Fibroblast of villous mesenchyme (primary cell): ENCODE measurements at regions not wholly inside any gene's neighbourhood (a gene's known extent, or its start where the extent isn't known, plus 50 kb on each side); places are given as distances from the start of the nearest gene placed in this dataset.
A peak's percentile ranks its signal among the peaks of the same experiment; 100 is the strongest.

ENCODE experiments used
- DNase-seq: peaks from one replicate; pipeline ENCODE4 v3.0.0-alpha.2; 2010; ENCODE audit warnings: low read depth
- H3K4me3 ChIP-seq: 2 replicates; pipeline ENCODE4 v1.5.1; 2011; ENCODE audit warnings: low read depth, mild to moderate bottlenecking, low read length
- TF ChIP-seq, protein P1 (sequence below): IDR thresholded peaks from 2 replicates; pipeline ENCODE4 v1.5.1; 2012; ENCODE audit warnings: low read depth, mild to moderate bottlenecking, low read length; ENCODE audit not compliant: insufficient read depth

DNA sequence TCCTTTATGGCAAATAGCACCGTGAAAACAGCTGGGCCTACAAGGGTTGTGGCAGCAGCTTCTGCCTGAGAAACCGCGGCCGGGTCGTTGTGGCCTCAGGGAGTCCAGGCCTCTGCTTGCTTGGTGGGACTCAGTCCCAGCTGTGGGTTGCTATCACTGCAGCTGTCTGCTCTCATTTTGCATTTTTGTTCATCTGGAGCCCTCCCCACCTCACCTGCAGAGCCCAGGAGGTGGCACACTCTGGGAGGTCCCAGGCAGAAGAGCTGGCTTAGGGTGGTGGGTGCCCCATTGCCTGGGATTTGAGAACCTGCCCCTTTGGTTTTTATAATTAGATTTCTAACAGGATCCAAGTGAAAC, 138.4 kb downstream of the GADD45G start:
- no peak for DNase-seq
- H3K4me3 ChIP-seq: no peak overlapping the region
- TF ChIP-seq, protein P1, sequence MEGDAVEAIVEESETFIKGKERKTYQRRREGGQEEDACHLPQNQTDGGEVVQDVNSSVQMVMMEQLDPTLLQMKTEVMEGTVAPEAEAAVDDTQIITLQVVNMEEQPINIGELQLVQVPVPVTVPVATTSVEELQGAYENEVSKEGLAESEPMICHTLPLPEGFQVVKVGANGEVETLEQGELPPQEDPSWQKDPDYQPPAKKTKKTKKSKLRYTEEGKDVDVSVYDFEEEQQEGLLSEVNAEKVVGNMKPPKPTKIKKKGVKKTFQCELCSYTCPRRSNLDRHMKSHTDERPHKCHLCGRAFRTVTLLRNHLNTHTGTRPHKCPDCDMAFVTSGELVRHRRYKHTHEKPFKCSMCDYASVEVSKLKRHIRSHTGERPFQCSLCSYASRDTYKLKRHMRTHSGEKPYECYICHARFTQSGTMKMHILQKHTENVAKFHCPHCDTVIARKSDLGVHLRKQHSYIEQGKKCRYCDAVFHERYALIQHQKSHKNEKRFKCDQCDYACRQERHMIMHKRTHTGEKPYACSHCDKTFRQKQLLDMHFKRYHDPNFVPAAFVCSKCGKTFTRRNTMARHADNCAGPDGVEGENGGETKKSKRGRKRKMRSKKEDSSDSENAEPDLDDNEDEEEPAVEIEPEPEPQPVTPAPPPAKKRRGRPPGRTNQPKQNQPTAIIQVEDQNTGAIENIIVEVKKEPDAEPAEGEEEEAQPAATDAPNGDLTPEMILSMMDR: no peak

DNA sequence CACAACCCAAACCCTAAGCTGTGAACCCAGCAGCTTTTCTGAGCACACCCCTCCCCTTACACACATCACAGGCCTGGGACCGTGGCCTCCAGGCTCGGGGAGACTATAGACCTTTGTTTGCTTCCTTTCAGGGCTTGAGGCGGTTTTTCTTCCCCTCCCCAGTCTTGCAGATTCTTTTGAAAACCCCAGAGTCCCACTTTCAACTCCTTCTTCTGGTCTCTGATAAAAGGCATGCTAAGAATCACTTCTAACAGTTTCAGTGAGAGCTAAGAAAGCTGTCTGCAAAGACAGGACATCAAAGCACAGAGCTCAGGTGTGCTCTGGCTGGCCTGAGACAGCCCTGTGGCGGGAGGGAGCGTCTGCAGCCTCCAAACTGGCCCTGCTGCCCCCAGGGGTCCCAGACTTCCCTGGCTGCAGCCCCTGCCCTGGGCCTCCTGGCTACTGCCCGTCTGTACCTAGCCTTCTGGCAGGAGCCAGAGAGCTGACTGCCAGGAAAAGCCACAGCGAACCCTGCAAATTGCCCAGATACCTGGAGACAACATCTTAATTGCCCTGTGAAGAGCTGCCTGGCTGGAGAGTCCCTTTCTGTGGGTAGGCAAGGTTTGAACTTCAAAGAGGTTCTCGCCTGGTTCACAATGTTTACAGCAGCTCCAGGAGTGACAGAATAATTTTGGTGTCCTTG, 138.9 kb downstream of the GADD45G start:
- H3K4me3 ChIP-seq: no peak overlapping the region
- TF ChIP-seq, protein P1: no peak
- no peak for DNase-seq

DNA sequence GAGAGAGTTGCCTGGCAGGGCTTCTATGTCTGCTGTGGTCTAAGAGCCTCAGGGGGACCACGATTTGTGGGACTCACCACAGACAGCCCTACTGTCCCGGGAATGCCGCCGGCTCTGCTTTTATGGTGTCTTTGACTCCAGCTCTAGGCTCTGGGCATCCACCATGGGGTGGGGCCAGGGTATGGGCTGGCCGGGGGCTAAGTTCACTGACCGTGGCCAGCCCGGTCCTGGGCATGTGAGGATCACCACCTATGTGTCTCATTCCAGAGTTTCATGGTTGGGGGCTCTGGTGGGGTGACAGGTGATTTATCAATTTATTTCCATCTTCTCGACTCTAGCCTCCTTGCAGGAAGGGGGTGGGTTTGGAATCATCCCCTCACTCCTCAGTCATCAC, 139.4 kb downstream of the GADD45G start:
- TF ChIP-seq, protein P1: no peak
- H3K4me3 ChIP-seq: no peak overlapping the region
- DNase-seq: no peak

DNA sequence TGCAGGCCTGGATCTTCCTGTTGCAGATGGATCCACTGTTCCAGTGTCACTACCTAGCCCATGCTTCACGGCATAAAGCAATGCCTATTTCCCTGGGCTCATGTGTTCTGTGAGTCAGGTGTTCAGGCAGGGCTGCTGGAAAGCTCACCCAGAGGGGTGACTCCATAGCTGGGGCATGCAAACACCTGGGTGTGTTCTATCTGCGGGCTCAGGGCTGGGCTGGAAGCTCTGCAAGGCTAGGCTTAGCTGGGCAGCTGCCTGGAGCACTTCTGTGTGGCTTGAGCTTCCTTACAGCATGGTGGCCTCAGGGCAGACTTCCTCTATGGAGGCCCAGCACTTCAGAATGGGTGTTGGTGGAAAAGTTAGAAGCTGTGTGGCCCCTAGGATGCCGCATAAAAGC, 139.9 kb downstream of the GADD45G start:
- DNase-seq: no peak
- H3K4me3 ChIP-seq: no peak overlapping the region
- TF ChIP-seq, protein P1: no peak

DNA sequence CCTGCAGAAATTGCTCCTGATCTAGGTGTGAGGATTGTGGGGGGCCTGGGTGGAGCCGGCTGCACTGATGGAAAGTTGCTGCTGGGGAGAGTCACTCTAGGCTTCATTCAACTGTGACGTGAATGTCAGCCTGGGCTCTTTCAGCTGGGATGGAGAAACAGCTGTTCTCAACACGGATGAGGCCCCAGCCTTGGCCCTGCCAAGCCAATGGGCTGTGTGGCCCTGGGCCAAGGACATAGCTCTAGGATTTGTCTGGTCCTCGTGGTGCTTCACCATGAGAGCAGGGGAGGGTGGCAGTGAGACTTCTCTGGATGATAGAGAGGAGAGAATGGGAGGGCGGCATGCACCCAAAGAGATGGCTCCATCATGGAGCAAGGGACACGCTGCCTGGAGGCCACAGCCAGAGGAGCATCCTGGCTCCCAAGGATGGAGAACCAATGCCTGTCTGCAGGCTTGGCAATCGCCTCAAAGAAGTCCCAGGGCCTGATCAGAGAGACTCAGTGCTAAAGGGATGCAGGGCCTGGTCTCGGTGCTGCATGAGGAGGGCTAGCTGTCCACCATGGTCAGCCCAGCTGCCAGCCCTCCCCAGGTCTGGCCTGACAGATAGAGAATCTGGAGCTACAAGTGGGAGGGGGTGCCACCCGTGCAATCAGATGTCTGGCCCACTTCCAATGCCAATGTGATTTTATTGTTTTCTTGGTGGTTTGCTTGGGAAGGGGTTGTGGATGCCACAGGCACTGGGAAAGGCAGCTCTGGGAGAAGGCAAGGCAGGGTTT, 141.0 kb downstream of the GADD45G start:
- TF ChIP-seq, protein P1: no peak

DNA sequence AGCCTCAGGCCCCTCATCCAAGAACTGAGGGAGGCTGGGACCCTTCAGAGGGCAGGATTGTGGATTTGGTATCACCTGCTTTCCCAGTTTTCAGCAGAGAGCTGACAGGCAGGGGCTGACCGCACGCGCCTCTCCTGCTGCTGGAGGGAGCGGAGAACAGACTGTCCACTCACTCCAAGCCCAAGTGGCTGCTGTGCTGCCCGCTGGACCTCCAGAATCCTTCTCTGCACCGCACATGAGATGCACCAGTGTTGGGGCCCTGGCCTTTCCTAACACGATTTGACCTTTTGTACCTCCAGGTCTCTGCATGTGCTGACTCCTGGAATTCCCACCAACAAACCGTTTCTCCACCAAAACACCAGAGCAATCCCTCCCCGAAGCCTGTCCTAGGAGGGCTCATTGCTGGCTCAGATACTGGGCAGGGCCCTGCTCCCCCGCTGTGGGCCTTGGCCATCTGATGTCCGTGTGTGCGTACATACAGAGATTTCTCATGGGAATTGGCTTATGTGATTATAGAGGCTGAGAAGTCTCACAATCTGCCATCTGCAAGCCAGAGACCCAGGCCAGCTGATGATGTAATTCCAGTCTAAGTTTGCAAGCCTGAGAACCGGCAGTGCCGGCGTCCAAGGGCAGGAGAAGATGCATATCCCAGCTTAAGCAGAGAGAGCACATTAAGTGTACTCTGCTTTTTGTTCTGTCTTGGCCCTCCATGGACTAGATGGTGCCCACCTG, 141.7 kb downstream of the GADD45G start:
- H3K4me3 ChIP-seq: no peak overlapping the region
- TF ChIP-seq, protein P1: no peak
- peak; percentile 97 for DNase-seq

More for the DNA sequence above, 141.0 kb downstream of the GADD45G start:
- DNase-seq: no peak
- no peak overlapping the region for H3K4me3 ChIP-seq
